ENCODE measurements at regions not wholly inside any gene's neighbourhood (a gene's known extent, or its start where the extent isn't known, plus 50 kb on each side); places are given as distances from the start of the nearest gene placed in this dataset.

DNA sequence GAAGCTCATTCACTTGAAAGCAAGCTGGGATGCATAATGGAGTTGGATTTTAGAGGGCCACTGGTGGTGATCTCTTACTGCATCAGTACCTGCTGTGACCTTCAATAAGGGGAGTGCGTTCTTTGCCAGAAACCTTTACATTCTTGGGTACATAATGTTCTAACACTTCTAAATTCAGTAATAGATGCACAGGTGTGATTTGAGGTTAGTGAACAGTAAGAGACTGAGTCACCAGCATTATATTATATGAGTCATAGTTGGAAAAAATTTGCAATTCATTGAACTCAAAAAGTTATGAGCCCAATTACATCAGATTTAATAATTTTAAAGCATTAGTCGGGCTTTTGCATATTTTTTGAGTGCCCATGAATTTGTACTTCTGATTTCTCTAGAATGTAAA, 803.3 kb downstream of the ADCYAP1 start:
- Histone ChIP-seq H3K4me1 (ENCODE audit: low read length) (no peaks in the 10 kb centered on the region), H3K4me3 (ENCODE audit: low read length) (no peak overlapping the region), H2AFZ (ENCODE audit: low read length) (no peak overlapping the region), H4K20me1 (ENCODE audit: insufficient read depth, low read length) (no peaks in the 10 kb centered on the region), H3K27ac (ENCODE audit: low read length) (no peak overlapping the region), H3K9me2 (replicated peaks; ENCODE audit: insufficient read depth, low read length) (no peaks in the 10 kb centered on the region), H3K36me3 (replicated peaks; ENCODE audit: insufficient read depth, low read length) (no peaks in the 10 kb centered on the region), H3K4me2 (ENCODE audit: low read depth, low read length) (no peak overlapping the region), H3K9ac (ENCODE audit: low read length) (no peak overlapping the region), H3F3A (ENCODE audit: insufficient read depth, low read length) (no peaks in the 10 kb centered on the region), H3K79me2 (ENCODE audit: low read length) (no peaks in the 10 kb centered on the region), H3K9me3 (replicated peaks; ENCODE audit: insufficient read depth, low read length) (no peaks in the 10 kb centered on the region), H3K27me3 (replicated peaks; ENCODE audit: insufficient read depth, low read length) (no peaks in the 10 kb centered on the region)
- no peak for DNase-seq
- TF ChIP-seq EZH2 (optimal IDR thresholded peaks at IDR 0.05; ENCODE audit: low read depth, low read length) (no peak), EZH2phosphoT487 (IDR thresholded peaks at IDR 0.05; ENCODE audit: low read length) (no peak)
- TF ChIP-seq, protein P1, sequence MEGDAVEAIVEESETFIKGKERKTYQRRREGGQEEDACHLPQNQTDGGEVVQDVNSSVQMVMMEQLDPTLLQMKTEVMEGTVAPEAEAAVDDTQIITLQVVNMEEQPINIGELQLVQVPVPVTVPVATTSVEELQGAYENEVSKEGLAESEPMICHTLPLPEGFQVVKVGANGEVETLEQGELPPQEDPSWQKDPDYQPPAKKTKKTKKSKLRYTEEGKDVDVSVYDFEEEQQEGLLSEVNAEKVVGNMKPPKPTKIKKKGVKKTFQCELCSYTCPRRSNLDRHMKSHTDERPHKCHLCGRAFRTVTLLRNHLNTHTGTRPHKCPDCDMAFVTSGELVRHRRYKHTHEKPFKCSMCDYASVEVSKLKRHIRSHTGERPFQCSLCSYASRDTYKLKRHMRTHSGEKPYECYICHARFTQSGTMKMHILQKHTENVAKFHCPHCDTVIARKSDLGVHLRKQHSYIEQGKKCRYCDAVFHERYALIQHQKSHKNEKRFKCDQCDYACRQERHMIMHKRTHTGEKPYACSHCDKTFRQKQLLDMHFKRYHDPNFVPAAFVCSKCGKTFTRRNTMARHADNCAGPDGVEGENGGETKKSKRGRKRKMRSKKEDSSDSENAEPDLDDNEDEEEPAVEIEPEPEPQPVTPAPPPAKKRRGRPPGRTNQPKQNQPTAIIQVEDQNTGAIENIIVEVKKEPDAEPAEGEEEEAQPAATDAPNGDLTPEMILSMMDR (IDR thresholded peaks at IDR 0.05; ENCODE audit: low read length) = no peak

DNA sequence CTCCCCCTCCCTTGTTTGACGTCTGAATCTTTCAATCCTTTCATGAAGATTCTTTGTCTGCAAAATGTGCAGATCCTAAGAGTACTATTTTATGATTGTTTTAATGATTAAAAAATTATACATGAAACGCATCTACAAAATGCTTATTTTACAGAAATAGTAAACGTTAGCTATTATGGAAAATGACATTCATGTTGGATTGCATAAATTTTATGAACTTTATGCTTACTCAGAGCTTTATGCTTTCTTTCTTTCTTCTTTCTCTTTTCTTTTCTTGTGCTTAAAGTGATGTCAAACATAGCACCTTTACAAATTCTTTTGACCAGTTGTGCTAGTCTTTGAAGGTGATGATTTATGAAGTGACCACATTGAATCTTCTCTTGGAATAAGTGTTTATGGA, 805.4 kb downstream of the ADCYAP1 start:
- no peaks in the 10 kb centered on the region for H3K27me3 ChIP-seq (replicated peaks; ENCODE audit: insufficient read depth, low read length)
- H3K79me2 ChIP-seq (ENCODE audit: low read length) = no peaks in the 10 kb centered on the region
- TF ChIP-seq EZH2 (optimal IDR thresholded peaks at IDR 0.05; ENCODE audit: low read depth, low read length) (no peak), EZH2phosphoT487 (IDR thresholded peaks at IDR 0.05; ENCODE audit: low read length) (no peak)
- TF ChIP-seq, protein P1 (IDR thresholded peaks at IDR 0.05; ENCODE audit: low read length) = no peak
- H3K4me3 ChIP-seq (ENCODE audit: low read length) = no peak overlapping the region
- no peaks in the 10 kb centered on the region for H3K36me3 ChIP-seq (replicated peaks; ENCODE audit: insufficient read depth, low read length)
- no peaks in the 10 kb centered on the region for H3K4me1 ChIP-seq (ENCODE audit: low read length)
- no peak overlapping the region for H3K4me2 ChIP-seq (ENCODE audit: low read depth, low read length)
- no peak overlapping the region for H3K9ac ChIP-seq (ENCODE audit: low read length)
- no peak overlapping the region for H2AFZ ChIP-seq (ENCODE audit: low read length)
- no peaks in the 10 kb centered on the region for H3K9me2 ChIP-seq (replicated peaks; ENCODE audit: insufficient read depth, low read length)
- H3F3A ChIP-seq (ENCODE audit: insufficient read depth, low read length) = no peaks in the 10 kb centered on the region
- no peak overlapping the region for H3K27ac ChIP-seq (ENCODE audit: low read length)
- no peaks in the 10 kb centered on the region for H3K9me3 ChIP-seq (replicated peaks; ENCODE audit: insufficient read depth, low read length)
- H4K20me1 ChIP-seq (ENCODE audit: insufficient read depth, low read length) = no peaks in the 10 kb centered on the region
- DNase-seq = no peak

DNA sequence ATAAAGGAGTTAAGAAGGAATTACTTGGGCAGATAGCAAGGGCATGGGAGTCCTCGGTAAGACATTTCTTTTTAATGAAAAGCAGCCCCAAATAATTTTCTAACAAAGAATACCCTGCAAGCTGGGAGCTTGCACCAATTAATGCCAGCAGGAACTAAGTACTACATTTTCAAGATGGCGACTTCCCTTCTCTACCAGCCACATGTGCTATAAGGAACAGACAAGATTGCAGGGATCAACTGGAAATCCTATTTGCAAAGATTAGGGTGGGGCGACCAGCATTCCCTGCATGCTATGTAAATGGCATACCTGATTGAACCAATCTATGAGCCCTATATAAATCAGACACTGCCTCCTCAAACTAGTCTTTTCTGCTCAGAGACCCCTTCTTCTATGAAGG, 827.5 kb downstream of the ADCYAP1 start:
- Histone ChIP-seq H3K27me3 (replicated peaks; ENCODE audit: insufficient read depth, low read length) (no peaks in the 10 kb centered on the region), H2AFZ (ENCODE audit: low read length) (no peak overlapping the region)

More for the DNA sequence above, 827.5 kb downstream of the ADCYAP1 start:
- Histone ChIP-seq H3K9ac (ENCODE audit: low read length) (no peak overlapping the region), H3K79me2 (ENCODE audit: low read length) (no peaks in the 10 kb centered on the region), H3K4me2 (ENCODE audit: low read depth, low read length) (no peak overlapping the region), H3F3A (ENCODE audit: insufficient read depth, low read length) (no peaks in the 10 kb centered on the region), H3K4me1 (ENCODE audit: low read length) (no peaks in the 10 kb centered on the region), H4K20me1 (ENCODE audit: insufficient read depth, low read length) (no peaks in the 10 kb centered on the region), H3K27ac (ENCODE audit: low read length) (no peak overlapping the region), H3K9me2 (replicated peaks; ENCODE audit: insufficient read depth, low read length) (no peaks in the 10 kb centered on the region), H3K36me3 (replicated peaks; ENCODE audit: insufficient read depth, low read length) (no peaks in the 10 kb centered on the region), H3K9me3 (replicated peaks; ENCODE audit: insufficient read depth, low read length) (no peaks in the 10 kb centered on the region), H3K4me3 (ENCODE audit: low read length) (no peak overlapping the region)
- TF ChIP-seq EZH2phosphoT487 (IDR thresholded peaks at IDR 0.05; ENCODE audit: low read length) (no peak), EZH2 (optimal IDR thresholded peaks at IDR 0.05; ENCODE audit: low read depth, low read length) (no peak)
- TF ChIP-seq, protein P1 (IDR thresholded peaks at IDR 0.05; ENCODE audit: low read length) = no peak
- no peak for DNase-seq
